Naive B cell (primary cell): ENCODE measurements at regions not wholly inside any gene's neighbourhood (a gene's known extent, or its start where the extent isn't known, plus 50 kb on each side); places are given as distances from the start of the nearest gene placed in this dataset.

Experiments used
- ATAC-seq, 2 donors: fragments of 150-1000 bp; cut with Tn5 transposase; 2 replicates each; pipeline ENCODE4 v1.10.0; 2021; ENCODE audit warnings: low read depth in 2 of 2, mild to moderate bottlenecking in 2 of 2, moderate library complexity in 2 of 2
- DNase-seq: peaks from one replicate; pipeline ENCODE4 v3.0.0; 2022
- H3K27ac Mint-ChIP-seq, 6 donors: one replicate each; pipeline ENCODE4 v1.8.0; 2020 to 2022; ENCODE audit warnings: mild to moderate bottlenecking in 6 of 6, mixed read lengths in 6 of 6, moderate library complexity in 5 of 6, inconsistent platforms in 2 of 6
- H3K27me3 Mint-ChIP-seq, 3 donors: one replicate each; pipeline ENCODE4 v1.8.0; 2021 to 2022; ENCODE audit warnings: mixed read lengths in 3 of 3, mild to moderate bottlenecking in 1 of 3
- H3K36me3 Mint-ChIP-seq, 2 donors: one replicate each; pipeline ENCODE4 v1.8.0; 2020 to 2022; ENCODE audit warnings: mixed read lengths in 2 of 2, inconsistent platforms in 1 of 2, mild to moderate bottlenecking in 1 of 2
- H3K4me1 Mint-ChIP-seq, 3 donors: one replicate each; pipeline ENCODE4 v1.8.0; 2020 to 2022; ENCODE audit warnings: mixed read lengths in 3 of 3, inconsistent platforms in 1 of 3, mild to moderate bottlenecking in 1 of 3, moderate library complexity in 1 of 3
- H3K4me3 Mint-ChIP-seq, 8 donors: one replicate each; pipeline ENCODE4 v1.8.0; 2020 to 2022; ENCODE audit warnings: mild to moderate bottlenecking in 8 of 8, mixed read lengths in 8 of 8, moderate library complexity in 8 of 8, inconsistent platforms in 2 of 8
- H3K9me3 Mint-ChIP-seq, 7 donors: one replicate each; pipeline ENCODE4 v1.8.0; 2020 to 2022; ENCODE audit warnings: mixed read lengths in 7 of 7, mild to moderate bottlenecking in 5 of 7, inconsistent platforms in 2 of 7, moderate library complexity in 1 of 7

DNA sequence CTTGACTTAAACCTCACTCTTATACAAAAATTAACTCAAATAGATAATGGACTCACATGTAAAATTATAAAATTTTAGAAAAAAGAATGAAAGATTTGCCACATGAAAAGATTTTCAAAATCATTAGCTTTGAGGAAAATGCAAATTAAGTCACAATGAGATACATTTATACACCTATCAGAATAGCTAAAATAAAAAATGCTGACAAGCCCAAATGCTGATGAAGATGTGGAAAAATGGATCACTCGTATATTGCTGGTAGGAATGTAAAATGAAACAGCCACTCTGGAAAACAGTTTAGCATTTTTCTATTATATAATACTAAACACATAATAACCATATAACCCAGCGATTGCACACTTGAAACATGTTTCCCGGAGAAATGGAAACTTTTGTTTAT, 316.2 kb downstream of the ANKRD50 start:
- H3K36me3 Mint-ChIP-seq: no peaks in the 10 kb centered on the region
- H3K27ac Mint-ChIP-seq: no peak overlapping the region
- H3K27me3 Mint-ChIP-seq: no peaks in the 10 kb centered on the region
- no peaks in the 10 kb centered on the region for H3K4me1 Mint-ChIP-seq
- ATAC-seq (no peak), DNase-seq (no peak)
- no peak overlapping the region for H3K4me3 Mint-ChIP-seq
- peaks cover 0 to 3% (median 0%) of the 10 kb centered on the region in 7 donors for H3K9me3 Mint-ChIP-seq

DNA sequence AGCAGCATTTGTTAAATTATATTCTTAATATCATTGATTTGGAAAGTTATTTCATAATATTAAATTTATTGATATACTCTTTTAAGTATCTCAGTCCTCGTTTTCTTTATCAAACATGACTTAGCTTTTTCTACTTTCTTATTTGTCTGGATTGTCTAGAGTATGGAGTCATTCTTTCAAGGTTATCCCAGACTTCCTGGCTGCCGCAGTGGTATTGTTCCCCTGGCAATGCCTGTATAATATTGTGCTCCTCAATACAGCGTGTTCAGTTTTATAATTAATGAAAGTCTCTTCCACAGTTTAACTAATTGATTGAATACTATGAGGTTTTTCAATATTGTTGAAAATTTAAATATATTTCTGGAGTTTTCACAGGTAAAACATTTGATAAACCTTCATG, 310.9 kb downstream of the ANKRD50 start:
- no peak for ATAC-seq
- no peaks in the 10 kb centered on the region for H3K36me3 Mint-ChIP-seq
- H3K27ac Mint-ChIP-seq: no peak overlapping the region

DNA sequence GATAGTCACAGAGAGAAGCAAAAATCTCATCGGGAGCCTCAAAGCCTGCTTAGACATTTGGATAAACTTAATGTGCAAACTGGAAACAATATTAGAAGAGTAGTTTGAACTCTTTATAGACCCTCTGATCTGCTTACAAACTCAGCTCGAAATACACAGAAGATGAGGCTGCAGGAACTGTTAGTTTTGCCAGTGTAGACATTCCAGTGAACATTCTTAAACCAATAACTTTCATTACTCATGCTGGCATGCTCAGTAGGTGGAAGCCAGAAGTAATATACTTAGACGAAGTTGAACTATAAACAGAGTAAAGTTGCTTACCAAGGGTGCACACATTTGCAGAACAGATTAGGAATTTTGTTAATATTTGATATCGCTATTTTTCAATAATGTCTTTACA, 303.5 kb downstream of the ANKRD50 start:
- no peaks in the 10 kb centered on the region for H3K4me1 Mint-ChIP-seq
- no peak overlapping the region for H3K4me3 Mint-ChIP-seq
- ATAC-seq (no peak), DNase-seq (no peak)
- no peaks in the 10 kb centered on the region for H3K27me3 Mint-ChIP-seq
- no peaks in the 10 kb centered on the region for H3K36me3 Mint-ChIP-seq
- H3K9me3 Mint-ChIP-seq: peaks cover 0 to 6% (median 0%) of the 10 kb centered on the region in 7 donors
- H3K27ac Mint-ChIP-seq: no peak overlapping the region

More for the DNA sequence above, 310.9 kb downstream of the ANKRD50 start:
- no peaks in the 10 kb centered on the region for H3K27me3 Mint-ChIP-seq
- no peaks in the 10 kb centered on the region for H3K4me1 Mint-ChIP-seq
- H3K9me3 Mint-ChIP-seq: peaks cover 0 to 6% (median 2%) of the 10 kb centered on the region in 7 donors
- no peak for DNase-seq
- H3K4me3 Mint-ChIP-seq: no peak overlapping the region

DNA sequence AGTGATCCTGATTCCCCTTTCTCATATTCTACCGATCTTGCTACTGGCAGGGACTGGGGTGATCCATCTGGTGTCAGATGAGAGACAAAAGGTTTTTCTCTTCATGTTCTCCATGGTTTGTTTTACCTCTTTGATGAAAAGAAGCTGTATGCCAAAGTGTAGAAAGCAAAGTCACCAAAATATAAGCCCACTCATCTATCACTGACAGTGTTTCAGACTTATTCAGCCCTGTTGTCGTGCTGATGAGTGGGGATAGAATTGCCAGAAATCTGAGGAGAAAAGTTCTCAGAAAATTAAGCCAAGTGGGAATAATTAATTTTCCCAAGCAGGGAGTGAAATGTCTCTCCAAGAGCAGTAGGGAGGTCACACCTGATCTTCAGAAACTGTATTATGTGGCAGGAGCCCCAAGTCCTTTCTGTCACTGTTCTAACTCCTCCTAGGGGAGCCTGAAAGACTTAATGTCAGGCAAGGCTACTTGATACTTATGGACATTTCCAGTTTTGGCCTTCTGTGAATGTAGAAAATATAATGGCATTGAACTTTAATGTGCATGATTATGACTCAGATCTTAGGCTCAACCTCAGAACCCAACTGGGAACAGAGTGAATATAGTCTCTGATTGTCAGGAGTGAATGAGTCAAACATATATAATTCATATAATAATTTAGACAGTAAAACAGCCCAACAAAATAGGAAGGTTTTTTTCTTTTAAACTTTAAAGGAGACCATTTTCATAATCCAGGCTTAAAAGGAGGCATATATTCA, 298.1 kb downstream of the ANKRD50 start:
- no peaks in the 10 kb centered on the region for H3K27me3 Mint-ChIP-seq
- H3K36me3 Mint-ChIP-seq: no peaks in the 10 kb centered on the region
- H3K27ac Mint-ChIP-seq: no peak overlapping the region

DNA sequence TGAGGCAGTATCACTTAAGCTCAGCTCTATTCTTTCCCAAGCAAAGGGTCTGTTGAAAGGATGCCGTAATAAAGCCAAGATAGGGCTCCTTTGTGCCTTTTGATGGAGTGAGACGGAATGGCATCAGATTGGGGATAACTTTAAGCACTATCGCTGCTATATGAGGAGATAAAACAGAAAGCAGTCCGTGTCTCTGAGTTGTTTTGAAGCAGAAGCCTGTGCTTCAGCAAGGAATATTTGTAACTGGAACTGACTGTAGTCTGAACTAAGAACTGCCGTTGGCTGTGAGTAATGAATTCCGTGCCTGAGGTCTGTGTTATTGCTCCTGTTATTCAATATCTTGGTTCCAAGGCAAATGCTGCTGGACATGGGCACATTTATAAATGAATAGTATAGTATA, 297.4 kb downstream of the ANKRD50 start:
- Mint-ChIP-seq H3K27ac (no peak overlapping the region), H3K36me3 (no peaks in the 10 kb centered on the region), H3K4me3 (no peak overlapping the region), H3K9me3 (peaks cover 0 to 2% (median 0%) of the 10 kb centered on the region in 7 donors), H3K4me1 (no peaks in the 10 kb centered on the region), H3K27me3 (no peaks in the 10 kb centered on the region)
- ATAC-seq (no peak), DNase-seq (no peak)

More for the DNA sequence above, 298.1 kb downstream of the ANKRD50 start:
- ATAC-seq: no peak
- Mint-ChIP-seq H3K9me3 (no peaks in the 10 kb centered on the region), H3K4me3 (no peak overlapping the region), H3K4me1 (no peaks in the 10 kb centered on the region)
- DNase-seq: no peak

DNA sequence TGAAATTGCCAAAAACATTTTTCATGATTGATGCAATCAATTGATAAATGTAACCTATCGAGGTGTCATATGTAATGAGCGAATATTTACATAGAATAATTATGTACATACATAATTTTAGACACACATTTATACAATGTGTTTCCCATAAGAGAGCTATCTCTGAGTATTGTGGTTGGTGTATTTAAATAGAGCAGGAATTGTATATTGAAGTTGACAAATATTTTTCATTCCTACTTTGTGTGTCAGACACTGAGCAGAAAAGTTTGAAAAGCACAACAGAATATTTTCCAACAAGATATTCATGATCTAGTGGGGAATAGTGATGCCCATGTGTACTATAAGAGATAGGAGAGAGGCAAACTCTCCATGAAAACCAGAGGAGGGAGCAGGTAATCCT, 295.2 kb downstream of the ANKRD50 start:
- Mint-ChIP-seq H3K27me3 (no peaks in the 10 kb centered on the region), H3K4me3 (no peak overlapping the region), H3K36me3 (no peaks in the 10 kb centered on the region), H3K9me3 (peaks cover 0 to 2% (median 0%) of the 10 kb centered on the region in 7 donors), H3K4me1 (no peaks in the 10 kb centered on the region), H3K27ac (no peak overlapping the region)
- ATAC-seq: no peak
- no peak for DNase-seq

DNA sequence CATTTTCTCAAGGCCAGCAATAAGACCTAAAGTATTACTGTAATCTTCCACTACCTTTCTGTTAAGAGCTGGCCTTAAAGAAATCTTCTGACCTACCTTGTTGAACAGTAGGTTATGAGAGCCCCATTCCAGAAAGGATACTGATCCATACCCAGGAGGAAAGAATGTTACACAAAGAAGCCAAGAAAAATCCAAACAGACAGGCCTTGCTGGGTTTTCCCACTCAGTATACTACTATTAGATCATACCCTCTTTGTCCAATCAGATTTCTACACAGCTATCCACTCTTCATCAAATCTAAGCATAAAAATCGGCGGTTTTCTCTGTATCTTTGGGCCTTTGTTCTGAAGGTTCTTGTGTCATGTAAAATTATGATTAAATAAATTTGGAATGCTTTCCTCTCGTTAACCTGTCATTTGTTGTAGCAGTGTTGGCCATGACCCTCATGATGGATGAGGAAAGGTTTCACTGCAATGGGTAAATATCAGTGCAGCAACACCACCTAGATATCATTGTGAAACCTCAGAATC, 292.3 kb downstream of the ANKRD50 start:
- Mint-ChIP-seq H3K27me3 (no peaks in the 10 kb centered on the region), H3K9me3 (peaks cover 0 to 2% (median 0%) of the 10 kb centered on the region in 7 donors), H3K4me1 (no peaks in the 10 kb centered on the region), H3K27ac (no peak overlapping the region), H3K36me3 (no peaks in the 10 kb centered on the region), H3K4me3 (no peak overlapping the region)
- ATAC-seq: no peak
- DNase-seq: no peak

DNA sequence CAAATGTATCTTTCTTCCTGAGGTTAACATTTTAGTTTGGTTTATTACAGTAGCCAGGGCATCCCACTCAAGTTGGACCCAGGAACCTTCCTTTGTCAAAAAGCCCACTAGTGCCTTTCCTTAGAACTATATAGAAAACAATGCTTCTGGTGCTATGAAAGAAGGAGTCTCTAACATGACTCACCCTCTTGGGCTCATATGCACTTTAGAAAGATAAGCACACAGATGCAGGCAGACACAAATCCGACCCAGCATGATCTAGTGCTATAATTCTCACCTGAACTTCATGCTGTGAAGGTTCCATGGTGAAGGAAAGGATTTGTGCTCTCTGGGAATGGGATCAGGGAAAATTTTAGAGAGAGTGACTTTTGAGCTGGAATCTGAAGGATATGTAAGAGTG, 289.4 kb downstream of the ANKRD50 start:
- Mint-ChIP-seq H3K36me3 (no peaks in the 10 kb centered on the region), H3K27me3 (no peaks in the 10 kb centered on the region), H3K9me3 (peaks cover 0 to 2% (median 0%) of the 10 kb centered on the region in 7 donors), H3K4me3 (no peak overlapping the region), H3K27ac (no peak overlapping the region), H3K4me1 (no peaks in the 10 kb centered on the region)
- DNase-seq: no peak
- ATAC-seq: no peak

DNA sequence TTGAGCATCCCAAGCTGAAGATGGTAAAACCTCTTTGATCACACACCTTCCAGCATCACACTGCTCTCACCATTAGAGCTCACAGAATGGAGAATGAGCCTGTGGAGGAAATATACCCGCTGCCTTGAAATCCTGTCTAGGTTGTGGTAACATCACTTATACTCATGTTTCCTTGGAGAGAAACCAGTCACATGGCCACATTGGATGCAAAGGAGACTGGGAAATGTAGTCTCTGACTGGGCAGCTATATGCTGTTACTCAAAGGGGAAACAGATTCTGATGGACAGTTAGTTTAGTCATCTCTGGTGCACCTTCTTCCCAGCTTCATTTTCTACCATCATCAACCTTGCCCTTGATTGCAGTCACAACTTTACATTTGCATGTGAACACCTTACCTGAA, 286.3 kb downstream of the ANKRD50 start:
- H3K36me3 Mint-ChIP-seq: no peaks in the 10 kb centered on the region
- no peaks in the 10 kb centered on the region for H3K27me3 Mint-ChIP-seq
- no peak for DNase-seq
- ATAC-seq: no peak
- H3K4me3 Mint-ChIP-seq: no peak overlapping the region
- no peak overlapping the region for H3K27ac Mint-ChIP-seq
- peaks cover 7 to 10% (median 10%) of the 10 kb centered on the region in 3 donors for H3K4me1 Mint-ChIP-seq
- no peaks in the 10 kb centered on the region for H3K9me3 Mint-ChIP-seq

DNA sequence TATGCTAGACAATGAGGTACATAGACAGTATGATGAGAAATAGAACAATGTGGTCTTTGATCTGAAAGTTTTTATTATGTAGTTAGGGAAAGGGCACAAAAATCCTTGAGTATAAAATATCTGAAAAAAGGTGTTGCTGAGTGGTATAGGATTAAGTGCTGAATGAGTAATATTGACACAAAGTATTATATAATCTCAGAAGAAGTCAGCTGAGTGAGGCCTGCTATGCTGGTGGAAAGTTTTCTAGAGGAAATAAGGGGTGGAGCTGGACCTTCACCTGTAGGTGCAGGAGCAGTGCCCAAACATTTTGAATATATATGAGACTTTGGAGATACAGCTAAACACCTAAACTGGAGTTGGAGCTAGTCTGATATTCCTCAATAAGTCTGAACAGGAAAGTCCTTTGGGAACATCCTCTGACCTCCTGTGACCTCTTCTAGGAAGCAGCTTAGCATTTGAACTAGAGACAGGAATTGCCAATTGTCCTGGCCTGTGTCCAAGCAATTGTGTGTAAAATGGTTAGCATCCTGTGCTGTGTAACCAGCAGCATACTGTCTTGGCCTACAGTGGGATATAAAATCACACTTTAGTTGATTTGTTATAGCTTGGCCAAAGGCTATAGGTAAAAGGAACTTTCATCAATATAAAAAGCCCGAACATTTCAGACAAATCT, 285.3 kb downstream of the ANKRD50 start:
- DNase-seq (no peak), ATAC-seq (no peak)
- Mint-ChIP-seq H3K27ac (no peak overlapping the region), H3K4me3 (no peak overlapping the region), H3K27me3 (no peaks in the 10 kb centered on the region), H3K4me1 (peaks cover 7 to 10% (median 10%) of the 10 kb centered on the region in 3 donors), H3K36me3 (no peaks in the 10 kb centered on the region), H3K9me3 (no peaks in the 10 kb centered on the region)

DNA sequence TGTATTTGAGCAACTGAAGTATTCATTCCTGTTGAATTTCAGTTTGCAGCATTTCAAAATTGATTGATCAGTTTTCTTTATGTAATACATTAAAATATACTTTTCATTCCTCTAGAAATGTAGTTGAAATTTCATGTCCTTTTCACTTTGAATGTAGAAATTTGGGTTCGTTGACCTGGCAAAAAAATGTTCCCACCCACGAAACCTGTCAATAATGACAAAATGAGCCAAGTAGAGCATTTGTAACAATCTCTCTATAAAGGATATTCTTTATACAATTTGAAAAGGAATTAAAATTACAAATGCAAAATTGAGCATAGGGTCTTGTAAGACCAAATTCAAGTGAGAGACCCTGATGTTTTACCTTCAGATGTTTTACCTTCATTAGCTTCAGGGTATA, 283.9 kb downstream of the ANKRD50 start:
- Mint-ChIP-seq H3K27me3 (no peaks in the 10 kb centered on the region), H3K4me1 (peaks cover 7 to 10% (median 10%) of the 10 kb centered on the region in 3 donors), H3K27ac (no peak overlapping the region), H3K4me3 (no peak overlapping the region), H3K9me3 (no peaks in the 10 kb centered on the region), H3K36me3 (no peaks in the 10 kb centered on the region)
- no peak for ATAC-seq
- DNase-seq: no peak

DNA sequence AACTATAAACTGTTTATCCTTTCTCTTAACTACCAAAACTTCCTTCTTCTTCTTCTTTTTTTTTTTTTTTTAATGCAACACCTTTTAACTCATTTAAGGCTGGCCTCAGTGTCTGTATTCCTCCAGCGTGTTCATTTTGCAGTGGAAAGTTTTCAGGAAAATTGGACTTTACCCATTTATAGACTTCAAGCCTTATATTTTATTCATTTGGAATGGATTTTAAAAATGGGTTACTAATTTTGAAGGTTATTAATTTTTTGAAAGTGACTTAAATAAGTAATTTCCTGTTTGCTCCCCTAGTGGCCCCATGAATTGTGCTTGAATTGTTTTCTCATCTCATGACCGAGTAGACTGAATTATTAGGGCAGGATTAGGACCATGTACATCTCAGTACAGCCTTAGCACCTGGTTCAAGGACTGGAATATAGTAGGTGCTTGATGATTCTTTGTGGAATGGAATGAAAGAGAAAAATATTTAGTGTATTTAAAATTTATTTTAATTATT, 282.7 kb downstream of the ANKRD50 start:
- Mint-ChIP-seq H3K27me3 (no peaks in the 10 kb centered on the region), H3K4me3 (peak overlapping the region in 2 of 8 donors; percentile 1 to 5), H3K36me3 (no peaks in the 10 kb centered on the region), H3K9me3 (no peaks in the 10 kb centered on the region), H3K4me1 (peaks cover 7 to 10% (median 10%) of the 10 kb centered on the region in 3 donors), H3K27ac (peak overlapping the region in 2 of 6 donors; percentile 17 to 59)
- no peak for DNase-seq
- ATAC-seq: no peak

DNA sequence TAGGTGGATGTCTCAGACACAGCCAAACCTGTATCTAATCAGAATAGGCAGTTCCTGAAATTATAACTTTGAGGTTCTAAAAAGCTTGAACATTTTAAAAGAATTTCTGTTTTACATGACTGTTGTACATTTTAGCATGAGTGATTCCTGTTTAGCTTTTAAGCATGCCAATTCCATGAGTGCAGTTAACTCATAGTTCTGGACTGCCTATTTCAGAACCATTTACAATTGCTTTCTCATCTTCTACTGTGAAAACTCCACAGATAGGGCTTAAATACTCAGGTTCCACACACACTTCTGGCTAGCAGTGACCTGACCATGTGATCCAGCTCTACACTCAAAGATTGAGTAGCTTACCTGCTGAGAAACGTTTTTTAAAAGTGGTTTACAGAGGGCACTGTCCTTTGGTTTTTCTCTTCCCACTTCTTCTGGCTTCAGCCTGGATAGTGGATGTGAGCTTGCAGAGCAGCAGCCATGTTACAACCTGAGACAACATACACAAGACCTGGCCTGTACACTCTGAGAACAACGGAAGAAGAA, 280.8 kb downstream of the ANKRD50 start:
- no peak overlapping the region for H3K27ac Mint-ChIP-seq
- DNase-seq (no peak), ATAC-seq (no peak)
- peaks cover 7 to 10% (median 10%) of the 10 kb centered on the region in 3 donors for H3K4me1 Mint-ChIP-seq
- H3K4me3 Mint-ChIP-seq: no peak overlapping the region
- H3K9me3 Mint-ChIP-seq: no peaks in the 10 kb centered on the region
- H3K36me3 Mint-ChIP-seq: no peaks in the 10 kb centered on the region
- no peaks in the 10 kb centered on the region for H3K27me3 Mint-ChIP-seq

DNA sequence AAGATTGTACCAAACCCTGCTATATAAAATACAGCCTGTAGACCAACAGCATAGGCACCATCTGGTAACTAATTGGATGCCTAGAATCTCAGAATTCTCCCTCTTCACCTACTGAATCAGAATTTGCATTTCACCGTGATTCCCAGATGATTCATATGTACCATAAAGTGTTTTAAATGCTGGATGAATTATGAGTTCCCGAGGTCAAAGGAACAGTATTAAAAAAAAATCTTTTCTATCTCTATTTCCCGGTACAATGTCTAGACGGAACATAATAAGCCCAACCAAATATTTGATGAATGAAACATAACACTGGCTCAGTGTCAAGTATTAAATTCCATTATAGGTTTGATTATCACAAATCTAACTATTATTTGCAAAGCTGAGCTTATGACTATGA, 280.0 kb downstream of the ANKRD50 start:
- no peak for ATAC-seq
- H3K36me3 Mint-ChIP-seq: no peaks in the 10 kb centered on the region
- H3K4me3 Mint-ChIP-seq: no peak overlapping the region
- H3K9me3 Mint-ChIP-seq: no peaks in the 10 kb centered on the region
- H3K27ac Mint-ChIP-seq: no peak overlapping the region
- H3K27me3 Mint-ChIP-seq: no peaks in the 10 kb centered on the region
- H3K4me1 Mint-ChIP-seq: peaks cover 7 to 10% (median 10%) of the 10 kb centered on the region in 3 donors
- no peak for DNase-seq
